ENCODE measurements at regions not wholly inside any gene's neighbourhood (a gene's known extent, or its start where the extent isn't known, plus 50 kb on each side); places are given as distances from the start of the nearest gene placed in this dataset.
"Not testable (repeated sequence)": the region's sequence is repeated elsewhere in the genome, so short reads cannot be mapped to it uniquely, and the experiment has no call there.

- Histone ChIP-seq H3K9me3 (ENCODE audit: control insufficient read depth, low read length) (no peaks in the 10 kb centered on the region), H3K36me3 (ENCODE audit: control insufficient read depth, insufficient read depth, low read length) (no peaks in the 10 kb centered on the region), H3K27ac (ENCODE audit: low read depth, low read length, severe bottlenecking) (no peak overlapping the region), H3K4me1 (ENCODE audit: control insufficient read depth, insufficient read depth, low read length, poor library complexity, severe bottlenecking) (no peaks in the 10 kb centered on the region), H3K4me3 (ENCODE audit: extremely low read depth, insufficient read depth, low read length, poor library complexity, severe bottlenecking) (no peak overlapping the region)
- no CpG with 5 or more reads among the region's 1 CpG for WGBS, 2 experiments (ENCODE audit: insufficient coverage in 2 of 2)
Measured at GRCh38 chr5:91632871-91633270, 249.8 kb upstream of the ARRDC3 start.

GRCh38 chr5:91611746-91612145 lies 228.6 kb upstream of the ARRDC3 start:
- Histone ChIP-seq H3K36me3 (ENCODE audit: control insufficient read depth, insufficient read depth, low read length) (no peaks in the 10 kb centered on the region), H3K4me1 (ENCODE audit: control insufficient read depth, insufficient read depth, low read length, poor library complexity, severe bottlenecking) (no peaks in the 10 kb centered on the region), H3K27ac (ENCODE audit: low read depth, low read length, severe bottlenecking) (no peak overlapping the region), H3K9me3 (ENCODE audit: control insufficient read depth, low read length) (no peaks in the 10 kb centered on the region), H3K4me3 (ENCODE audit: extremely low read depth, insufficient read depth, low read length, poor library complexity, severe bottlenecking) (no peak overlapping the region)
- 80% methylated on average over 1 of the region's 2 CpGs; no CpG with 5 or more reads in 1 of the 2 experiments for WGBS, 2 experiments (ENCODE audit: insufficient coverage in 2 of 2)

- no peak overlapping the region for H3K4me3 ChIP-seq (ENCODE audit: extremely low read depth, insufficient read depth, low read length, poor library complexity, severe bottlenecking)
- no peaks in the 10 kb centered on the region for H3K9me3 ChIP-seq (ENCODE audit: control insufficient read depth, low read length)
- no peaks in the 10 kb centered on the region for H3K36me3 ChIP-seq (ENCODE audit: control insufficient read depth, insufficient read depth, low read length)
- no peak overlapping the region for H3K27ac ChIP-seq (ENCODE audit: low read depth, low read length, severe bottlenecking)
- no peaks in the 10 kb centered on the region for H3K4me1 ChIP-seq (ENCODE audit: control insufficient read depth, insufficient read depth, low read length, poor library complexity, severe bottlenecking)
Measured at GRCh38 chr5:91607675-91608074, 224.6 kb upstream of the ARRDC3 start.

- Histone ChIP-seq H3K9me3 (ENCODE audit: control insufficient read depth, low read length) (no peaks in the 10 kb centered on the region), H3K4me3 (ENCODE audit: extremely low read depth, insufficient read depth, low read length, poor library complexity, severe bottlenecking) (no peak overlapping the region), H3K4me1 (ENCODE audit: control insufficient read depth, insufficient read depth, low read length, poor library complexity, severe bottlenecking) (no peaks in the 10 kb centered on the region), H3K36me3 (ENCODE audit: control insufficient read depth, insufficient read depth, low read length) (no peaks in the 10 kb centered on the region), H3K27ac (ENCODE audit: low read depth, low read length, severe bottlenecking) (no peak overlapping the region)
- WGBS, 2 experiments (ENCODE audit: insufficient coverage in 2 of 2): 100% methylated on average over 1 to 2 of the region's 5 CpGs
Measured at GRCh38 chr5:91599863-91600262, 216.7 kb upstream of the ARRDC3 start.

GRCh38 chr5:91598216-91598615 lies 215.1 kb upstream of the ARRDC3 start:
- no peaks in the 10 kb centered on the region for H3K4me1 ChIP-seq (ENCODE audit: control insufficient read depth, insufficient read depth, low read length, poor library complexity, severe bottlenecking)
- no peaks in the 10 kb centered on the region for H3K36me3 ChIP-seq (ENCODE audit: control insufficient read depth, insufficient read depth, low read length)
- no peak overlapping the region for H3K27ac ChIP-seq (ENCODE audit: low read depth, low read length, severe bottlenecking)
- WGBS, 2 experiments (ENCODE audit: insufficient coverage in 2 of 2): 100% methylated on average over 1 of the region's 2 CpGs; no CpG with 5 or more reads in 1 of the 2 experiments
- H3K9me3 ChIP-seq (ENCODE audit: control insufficient read depth, low read length): peaks cover 10% of the 10 kb centered on the region
- no peak overlapping the region for H3K4me3 ChIP-seq (ENCODE audit: extremely low read depth, insufficient read depth, low read length, poor library complexity, severe bottlenecking)

GRCh38 chr5:91595424-91595823 lies 212.3 kb upstream of the ARRDC3 start:
- no peak overlapping the region for H3K4me3 ChIP-seq (ENCODE audit: extremely low read depth, insufficient read depth, low read length, poor library complexity, severe bottlenecking)
- H3K27ac ChIP-seq (ENCODE audit: low read depth, low read length, severe bottlenecking): no peak overlapping the region
- no peaks in the 10 kb centered on the region for H3K4me1 ChIP-seq (ENCODE audit: control insufficient read depth, insufficient read depth, low read length, poor library complexity, severe bottlenecking)
- no CpG with 5 or more reads among the region's 3 CpGs for WGBS, 2 experiments (ENCODE audit: insufficient coverage in 2 of 2)
- H3K36me3 ChIP-seq (ENCODE audit: control insufficient read depth, insufficient read depth, low read length): no peaks in the 10 kb centered on the region
- H3K9me3 ChIP-seq (ENCODE audit: control insufficient read depth, low read length): peaks cover 23% of the 10 kb centered on the region

GRCh38 chr5:91591076-91591475 lies 208.0 kb upstream of the ARRDC3 start:
- H3K27ac ChIP-seq (ENCODE audit: low read depth, low read length, severe bottlenecking): no peak overlapping the region
- no peaks in the 10 kb centered on the region for H3K36me3 ChIP-seq (ENCODE audit: control insufficient read depth, insufficient read depth, low read length)
- H3K4me1 ChIP-seq (ENCODE audit: control insufficient read depth, insufficient read depth, low read length, poor library complexity, severe bottlenecking): no peaks in the 10 kb centered on the region
- no CpG with 5 or more reads among the region's 1 CpG for WGBS, 2 experiments (ENCODE audit: insufficient coverage in 2 of 2)
- H3K9me3 ChIP-seq (ENCODE audit: control insufficient read depth, low read length): peaks cover 29% of the 10 kb centered on the region
- no peak overlapping the region for H3K4me3 ChIP-seq (ENCODE audit: extremely low read depth, insufficient read depth, low read length, poor library complexity, severe bottlenecking)

- Histone ChIP-seq H3K36me3 (ENCODE audit: control insufficient read depth, insufficient read depth, low read length) (no peaks in the 10 kb centered on the region), H3K27ac (ENCODE audit: low read depth, low read length, severe bottlenecking) (no peak overlapping the region), H3K4me1 (ENCODE audit: control insufficient read depth, insufficient read depth, low read length, poor library complexity, severe bottlenecking) (no peaks in the 10 kb centered on the region), H3K4me3 (ENCODE audit: extremely low read depth, insufficient read depth, low read length, poor library complexity, severe bottlenecking) (no peak overlapping the region), H3K9me3 (ENCODE audit: control insufficient read depth, low read length) (peaks cover 12% of the 10 kb centered on the region)
- WGBS, 2 experiments (ENCODE audit: insufficient coverage in 2 of 2): 82 to 83% methylated on average over 1 to 2 of the region's 2 CpGs
Measured at GRCh38 chr5:91586232-91586631, 203.1 kb upstream of the ARRDC3 start.

- H3K4me1 ChIP-seq (ENCODE audit: control insufficient read depth, insufficient read depth, low read length, poor library complexity, severe bottlenecking): no peaks in the 10 kb centered on the region
- no peaks in the 10 kb centered on the region for H3K36me3 ChIP-seq (ENCODE audit: control insufficient read depth, insufficient read depth, low read length)
- no CpG with 5 or more reads among the region's 2 CpGs for WGBS, 2 experiments (ENCODE audit: insufficient coverage in 2 of 2)
- H3K4me3 ChIP-seq (ENCODE audit: extremely low read depth, insufficient read depth, low read length, poor library complexity, severe bottlenecking): no peak overlapping the region
- no peak overlapping the region for H3K27ac ChIP-seq (ENCODE audit: low read depth, low read length, severe bottlenecking)
- peaks cover 6% of the 10 kb centered on the region for H3K9me3 ChIP-seq (ENCODE audit: control insufficient read depth, low read length)
Measured at GRCh38 chr5:91584352-91584751, 201.2 kb upstream of the ARRDC3 start.

GRCh38 chr5:91566012-91566411 lies 182.9 kb upstream of the ARRDC3 start:
- H3K4me1 ChIP-seq (ENCODE audit: control insufficient read depth, insufficient read depth, low read length, poor library complexity, severe bottlenecking); H3K9me3 ChIP-seq (ENCODE audit: control insufficient read depth, low read length); H3K36me3 ChIP-seq (ENCODE audit: control insufficient read depth, insufficient read depth, low read length); H3K4me3 ChIP-seq (ENCODE audit: extremely low read depth, insufficient read depth, low read length, poor library complexity, severe bottlenecking); H3K27ac ChIP-seq (ENCODE audit: low read depth, low read length, severe bottlenecking): not testable (repeated sequence)
- WGBS, 2 experiments (ENCODE audit: insufficient coverage in 2 of 2): 100% methylated on average over 1 of the region's 2 CpGs; no CpG with 5 or more reads in 1 of the 2 experiments

GRCh38 chr5:91562922-91563321 lies 179.8 kb upstream of the ARRDC3 start:
- WGBS, 2 experiments (ENCODE audit: insufficient coverage in 2 of 2): 100% methylated on average over 2 of the region's 3 CpGs
- H3K4me3 ChIP-seq (ENCODE audit: extremely low read depth, insufficient read depth, low read length, poor library complexity, severe bottlenecking): no peak overlapping the region
- H3K27ac ChIP-seq (ENCODE audit: low read depth, low read length, severe bottlenecking): no peak overlapping the region
- no peaks in the 10 kb centered on the region for H3K4me1 ChIP-seq (ENCODE audit: control insufficient read depth, insufficient read depth, low read length, poor library complexity, severe bottlenecking)
- H3K9me3 ChIP-seq (ENCODE audit: control insufficient read depth, low read length): peaks cover 7% of the 10 kb centered on the region
- H3K36me3 ChIP-seq (ENCODE audit: control insufficient read depth, insufficient read depth, low read length): no peaks in the 10 kb centered on the region

- H3K27ac ChIP-seq (ENCODE audit: low read depth, low read length, severe bottlenecking): no peak overlapping the region
- H3K4me1 ChIP-seq (ENCODE audit: control insufficient read depth, insufficient read depth, low read length, poor library complexity, severe bottlenecking): no peaks in the 10 kb centered on the region
- H3K36me3 ChIP-seq (ENCODE audit: control insufficient read depth, insufficient read depth, low read length): no peaks in the 10 kb centered on the region
- no peak overlapping the region for H3K4me3 ChIP-seq (ENCODE audit: extremely low read depth, insufficient read depth, low read length, poor library complexity, severe bottlenecking)
- no peaks in the 10 kb centered on the region for H3K9me3 ChIP-seq (ENCODE audit: control insufficient read depth, low read length)
Measured at GRCh38 chr5:91541696-91542095, 158.6 kb upstream of the ARRDC3 start.
